Progenitor cell of endocrine pancreas (in vitro differentiated cells): ENCODE measurements at regions not wholly inside any gene's neighbourhood (a gene's known extent, or its start where the extent isn't known, plus 50 kb on each side); places are given as distances from the start of the nearest gene placed in this dataset.

Experiments
- DNase-seq: peaks from one replicate; pipeline ENCODE4 v3.0.0; 2021; ENCODE audit warnings: low spot score; ENCODE audit not compliant: unreplicated experiment
- H3K27ac Mint-ChIP-seq: 2 replicates; pipeline ENCODE4 v1.8.0; 2021; ENCODE audit warnings: mild to moderate bottlenecking, moderate library complexity, mixed read lengths
- H3K27me3 Mint-ChIP-seq: 2 replicates; pipeline ENCODE4 v1.8.0; 2021; ENCODE audit warnings: mixed read lengths
- H3K36me3 Mint-ChIP-seq: 2 replicates; pipeline ENCODE4 v1.8.0; 2022; ENCODE audit warnings: mixed read lengths; ENCODE audit not compliant: insufficient read depth
- H3K4me1 Mint-ChIP-seq: 2 replicates; pipeline ENCODE4 v1.8.0; 2021; ENCODE audit warnings: low read depth, mixed read lengths
- H3K4me3 Mint-ChIP-seq: 2 replicates; pipeline ENCODE4 v1.8.0; 2021; ENCODE audit warnings: low read depth, mild to moderate bottlenecking, moderate library complexity, mixed read lengths
- H3K9me3 Mint-ChIP-seq: 2 replicates; pipeline ENCODE4 v1.8.0; 2021; ENCODE audit warnings: low read depth, mixed read lengths
- CTCF ChIP-seq: fragments of 200-600 bp; sonication (generic); IDR thresholded peaks from one replicate; pipeline ENCODE4 v1.5.0; 2021; ENCODE audit warnings: antibody characterized with exemption, mild to moderate bottlenecking; ENCODE audit not compliant: unreplicated experiment

GRCh38 chr6:156068881-156069280 is 613.2 kb upstream of the NOX3 start:
- no peak for TF ChIP-seq CTCF
- H3K4me1 Mint-ChIP-seq = peaks cover 4% of the 10 kb centered on the region
- no peak overlapping the region for H3K27ac Mint-ChIP-seq
- H3K36me3 Mint-ChIP-seq = no peaks in the 10 kb centered on the region
- no peaks in the 10 kb centered on the region for H3K9me3 Mint-ChIP-seq
- DNase-seq = no peak
- H3K4me3 Mint-ChIP-seq = no peak overlapping the region
- H3K27me3 Mint-ChIP-seq = no peaks in the 10 kb centered on the region

- Mint-ChIP-seq H3K36me3 (no peaks in the 10 kb centered on the region), H3K4me3 (no peak overlapping the region), H3K27ac (no peak overlapping the region), H3K4me1 (peaks cover 5% of the 10 kb centered on the region), H3K27me3 (no peaks in the 10 kb centered on the region), H3K9me3 (no peaks in the 10 kb centered on the region)
- no peak for TF ChIP-seq CTCF
- DNase-seq = no peak
These were observed 610.2 kb upstream of the NOX3 start for GRCh38 chr6:156065849-156066248.

DNA sequence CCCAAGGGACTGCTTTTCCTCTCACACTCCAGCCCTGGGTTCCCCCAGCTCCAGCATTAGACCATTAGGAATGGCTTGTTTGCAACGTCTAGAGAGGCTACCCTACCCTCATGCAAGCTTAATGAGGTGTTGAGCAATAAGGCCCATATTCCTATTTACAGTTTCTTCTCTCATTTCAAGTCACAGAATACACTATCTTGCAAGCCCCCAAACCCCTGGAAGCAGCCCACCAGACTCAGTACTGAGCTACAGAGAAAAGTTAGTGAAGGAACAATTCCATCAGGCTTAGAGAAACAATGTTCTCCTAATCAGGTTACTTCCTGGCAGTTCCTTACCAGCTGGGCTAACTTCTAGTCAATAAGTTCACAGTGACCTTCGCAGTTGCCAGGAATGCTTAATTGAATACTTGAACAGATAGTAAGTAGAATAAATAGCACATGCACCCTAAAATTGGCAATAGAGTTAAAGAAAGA is 606.5 kb upstream of the NOX3 start:
- TF ChIP-seq CTCF = no peak
- no peak overlapping the region for H3K4me3 Mint-ChIP-seq
- no peaks in the 10 kb centered on the region for H3K27me3 Mint-ChIP-seq
- peaks cover 1% of the 10 kb centered on the region for H3K4me1 Mint-ChIP-seq
- H3K9me3 Mint-ChIP-seq = no peaks in the 10 kb centered on the region
- DNase-seq = no peak
- no peaks in the 10 kb centered on the region for H3K36me3 Mint-ChIP-seq
- H3K27ac Mint-ChIP-seq = no peak overlapping the region

DNA sequence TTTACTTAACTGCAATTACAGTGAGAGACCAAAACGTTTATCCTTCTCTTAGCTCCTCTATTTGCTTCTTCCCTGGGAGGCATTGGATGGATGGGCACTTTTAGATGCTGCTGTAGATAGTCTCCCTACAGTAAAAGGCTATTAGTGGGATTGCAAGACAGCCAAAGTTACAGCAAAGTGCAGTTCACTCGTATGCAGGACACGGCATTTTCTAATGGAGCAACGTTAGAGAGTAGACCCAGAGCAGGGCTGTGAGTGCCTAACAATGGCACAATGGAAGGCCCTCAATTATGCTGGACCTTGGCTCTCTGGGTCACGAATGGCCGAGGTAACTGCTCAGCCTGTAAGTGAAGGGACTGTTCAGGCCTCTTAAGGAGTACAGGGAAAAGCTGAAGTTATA is 605.8 kb upstream of the NOX3 start:
- no peak overlapping the region for H3K27ac Mint-ChIP-seq
- DNase-seq = no peak
- H3K9me3 Mint-ChIP-seq = peaks cover 5% of the 10 kb centered on the region
- H3K36me3 Mint-ChIP-seq = no peaks in the 10 kb centered on the region
- no peak for TF ChIP-seq CTCF
- no peaks in the 10 kb centered on the region for H3K27me3 Mint-ChIP-seq
- H3K4me3 Mint-ChIP-seq = no peak overlapping the region
- peaks cover 1% of the 10 kb centered on the region for H3K4me1 Mint-ChIP-seq

GRCh38 chr6:156060013-156060412 is 604.4 kb upstream of the NOX3 start:
- DNase-seq = no peak
- Mint-ChIP-seq H3K4me3 (no peak overlapping the region), H3K36me3 (no peaks in the 10 kb centered on the region), H3K4me1 (peaks cover 1% of the 10 kb centered on the region), H3K9me3 (peaks cover 8% of the 10 kb centered on the region), H3K27ac (no peak overlapping the region), H3K27me3 (no peaks in the 10 kb centered on the region)
- TF ChIP-seq CTCF = no peak

DNA sequence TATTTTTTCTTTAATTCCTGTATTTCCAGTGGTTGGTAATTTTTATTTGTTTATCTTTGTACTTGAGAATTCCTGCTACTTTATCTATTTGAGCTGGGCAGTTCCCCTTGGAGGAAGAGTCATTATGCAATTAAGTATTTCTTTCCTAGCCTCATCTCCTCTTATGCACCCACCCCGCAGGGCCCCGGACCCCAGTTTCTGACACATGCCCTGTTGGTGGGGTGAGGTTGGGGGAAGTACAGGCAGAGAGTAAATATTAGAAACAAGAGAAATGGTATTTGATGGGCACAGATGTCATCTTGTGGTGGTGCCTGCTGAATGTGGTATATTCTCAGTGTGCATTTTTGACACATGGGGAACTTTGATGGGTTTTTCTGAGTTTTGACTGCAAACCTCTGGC is 602.7 kb upstream of the NOX3 start:
- no peak for TF ChIP-seq CTCF
- Mint-ChIP-seq H3K36me3 (peaks cover under 1% of the 10 kb centered on the region), H3K27me3 (no peaks in the 10 kb centered on the region), H3K4me1 (peaks cover 1% of the 10 kb centered on the region), H3K4me3 (no peak overlapping the region), H3K9me3 (peaks cover 11% of the 10 kb centered on the region), H3K27ac (no peak overlapping the region)
- no peak for DNase-seq
